ENCODE measurements at regions not wholly inside any gene's neighbourhood (a gene's known extent, or its start where the extent isn't known, plus 50 kb on each side); places are given as distances from the start of the nearest gene placed in this dataset.

- TF ChIP-seq CTCF (optimal IDR thresholded peaks at IDR 0.05 in 1 of 3, IDR thresholded peaks at IDR 0.05 in 1 of 3, conservative IDR thresholded peaks at IDR 0.05 in 1 of 3; ENCODE audit: extremely low read depth in 1 of 3, insufficient read depth in 2 of 3, low read length in 3 of 3) (no peak), EZH2 (IDR thresholded peaks at IDR 0.05; ENCODE audit: low read length) (no peak)
Observed at GRCh38 chr2:53087874-53088461, 679.6 kb upstream of the CHAC2 start.
